ENCODE measurements at regions not wholly inside any gene's neighbourhood (a gene's known extent, or its start where the extent isn't known, plus 50 kb on each side); places are given as distances from the start of the nearest gene placed in this dataset.

DNA sequence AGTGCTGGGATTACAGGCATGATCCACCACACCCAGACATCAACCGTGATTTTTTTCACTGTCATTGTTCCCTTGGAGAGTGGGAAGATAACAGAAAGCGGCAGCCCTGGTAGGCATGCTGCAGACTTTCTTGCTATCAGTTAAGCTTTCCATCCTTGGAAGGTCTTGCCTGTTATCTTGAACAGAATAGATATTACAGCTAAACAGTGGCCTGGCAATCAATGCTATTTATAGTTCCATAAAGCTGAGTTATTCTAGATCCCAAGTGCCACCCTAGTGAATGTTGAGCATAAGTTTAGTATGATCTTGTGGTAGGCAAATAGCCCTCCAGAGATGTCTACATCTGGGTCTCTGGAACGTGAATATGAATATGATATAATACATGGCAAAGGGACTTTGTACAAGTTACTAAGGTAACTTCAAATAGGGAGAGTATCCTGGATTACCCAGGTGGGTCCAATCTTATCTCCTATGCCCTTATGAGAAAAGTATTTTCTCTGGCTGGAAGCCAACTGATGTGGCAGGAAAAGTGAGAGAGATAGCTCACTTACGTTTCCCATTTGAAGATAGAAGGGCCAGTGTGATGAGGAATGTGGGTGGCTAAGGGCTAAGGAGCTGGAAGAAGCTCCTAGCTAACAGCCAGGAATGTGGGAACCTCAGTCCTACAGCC is 609.1 kb upstream of the IGFBP3 start:
- Histone ChIP-seq H3K36me3 (ENCODE audit: control insufficient read depth in 2 of 2, insufficient read depth in 2 of 2, low read length in 1 of 2) (no peaks in the 10 kb centered on the region), H3K27me3 (replicated peaks in 1 of 2; ENCODE audit: control insufficient read depth in 2 of 2, insufficient read depth in 2 of 2, low read length in 1 of 2) (no peaks in the 10 kb centered on the region), H3K4me2 (ENCODE audit: control insufficient read depth, insufficient read depth) (no peak overlapping the region), H4K20me1 (ENCODE audit: control insufficient read depth, insufficient read depth) (no peaks in the 10 kb centered on the region), H2AFZ (ENCODE audit: control insufficient read depth, low read depth, low read length) (no peak overlapping the region), H3K4me1 (ENCODE audit: control insufficient read depth, insufficient read depth, low read length) (no peaks in the 10 kb centered on the region), H3K27ac (ENCODE audit: control insufficient read depth, insufficient read depth) (no peak overlapping the region), H3K79me2 (ENCODE audit: control insufficient read depth, insufficient read depth, low read length) (no peaks in the 10 kb centered on the region), H3K9ac (ENCODE audit: control insufficient read depth, insufficient read depth, low read length) (no peak overlapping the region), H3K4me3 (no peak overlapping the region), H3K9me3 (replicated peaks; ENCODE audit: control insufficient read depth, insufficient read depth, low read length) (no peaks in the 10 kb centered on the region)
- DNase-seq (ENCODE audit: low read depth, low spot score) (no peak), FAIRE-seq (no peak), ATAC-seq (no peak)
- ChIA-PET SMC1A (ENCODE audit: uncharacterized antibody, unreplicated experiment) (interaction anchor here (0.6 to 1.2 kb wide), 5 partner anchors 10 to 28 kb away, joined by 3 to 4 read pairs (median 3); no protein-coding TSS in a partner anchor), RAD21 (ENCODE audit: unreplicated experiment) (interaction anchor here (2.5 kb wide), 1 partner anchor 10 kb away, joined by 5 read pairs; no protein-coding TSS in a partner anchor), POLR2A (interaction anchor here (1.0 kb wide), 1 partner anchor 13 kb away, joined by 3 read pairs; no protein-coding TSS in a partner anchor), CTCF (no interaction called here)
- in situ Hi-C loops (cut with MboI), result no loop called here
- BruUV-seq (replicated peaks), result no TSS peak
- WGBS (ENCODE audit: insufficient coverage, insufficient replicate concordance, low lambda C conversion rate, missing lambda C conversion rate), result 31% methylated on average over 4 of the region's 4 CpGs
- TF ChIP-seq ZZZ3 (IDR thresholded peaks at IDR 0.05; ENCODE audit: control insufficient read depth, insufficient read length, low read depth) (no peak), TCF3 (IDR thresholded peaks at IDR 0.05; ENCODE audit: borderline replicate concordance, insufficient read depth, low read depth, low read length) (no peak), POLR2AphosphoS2 (IDR thresholded peaks at IDR 0.05; ENCODE audit: low read depth, low read length) (no peak), ZSCAN29 (IDR thresholded peaks at IDR 0.05) (no peak), HDAC2 (IDR thresholded peaks at IDR 0.05) (no peak), BMI1 (IDR thresholded peaks at IDR 0.05; ENCODE audit: borderline replicate concordance) (no peak), RFX5 (IDR thresholded peaks at IDR 0.05; ENCODE audit: low read depth, low read length) (no peak), NRF1 (conservative IDR thresholded peaks at IDR 0.05; ENCODE audit: low read depth, low read length) (no peak), FOXK2 (IDR thresholded peaks at IDR 0.05) (no peak), ASH2L (IDR thresholded peaks at IDR 0.05; ENCODE audit: borderline replicate concordance, low read depth) (no peak), POU2F2 (IDR thresholded peaks at IDR 0.05; ENCODE audit: borderline replicate concordance, low read depth, low read length) (no peak), SUPT20H (IDR thresholded peaks at IDR 0.05; ENCODE audit: borderline replicate concordance, control insufficient read depth, low read depth, low read length) (no peak), SP1 (IDR thresholded peaks at IDR 0.05; ENCODE audit: low read depth, low read length) (no peak), PAX8 (IDR thresholded peaks at IDR 0.05) (no peak)
- TF ChIP-seq, protein P1, sequence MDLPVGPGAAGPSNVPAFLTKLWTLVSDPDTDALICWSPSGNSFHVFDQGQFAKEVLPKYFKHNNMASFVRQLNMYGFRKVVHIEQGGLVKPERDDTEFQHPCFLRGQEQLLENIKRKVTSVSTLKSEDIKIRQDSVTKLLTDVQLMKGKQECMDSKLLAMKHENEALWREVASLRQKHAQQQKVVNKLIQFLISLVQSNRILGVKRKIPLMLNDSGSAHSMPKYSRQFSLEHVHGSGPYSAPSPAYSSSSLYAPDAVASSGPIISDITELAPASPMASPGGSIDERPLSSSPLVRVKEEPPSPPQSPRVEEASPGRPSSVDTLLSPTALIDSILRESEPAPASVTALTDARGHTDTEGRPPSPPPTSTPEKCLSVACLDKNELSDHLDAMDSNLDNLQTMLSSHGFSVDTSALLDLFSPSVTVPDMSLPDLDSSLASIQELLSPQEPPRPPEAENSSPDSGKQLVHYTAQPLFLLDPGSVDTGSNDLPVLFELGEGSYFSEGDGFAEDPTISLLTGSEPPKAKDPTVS (IDR thresholded peaks at IDR 0.05; ENCODE audit: low read depth, low read length), result no peak
- TF ChIP-seq, protein P2, sequence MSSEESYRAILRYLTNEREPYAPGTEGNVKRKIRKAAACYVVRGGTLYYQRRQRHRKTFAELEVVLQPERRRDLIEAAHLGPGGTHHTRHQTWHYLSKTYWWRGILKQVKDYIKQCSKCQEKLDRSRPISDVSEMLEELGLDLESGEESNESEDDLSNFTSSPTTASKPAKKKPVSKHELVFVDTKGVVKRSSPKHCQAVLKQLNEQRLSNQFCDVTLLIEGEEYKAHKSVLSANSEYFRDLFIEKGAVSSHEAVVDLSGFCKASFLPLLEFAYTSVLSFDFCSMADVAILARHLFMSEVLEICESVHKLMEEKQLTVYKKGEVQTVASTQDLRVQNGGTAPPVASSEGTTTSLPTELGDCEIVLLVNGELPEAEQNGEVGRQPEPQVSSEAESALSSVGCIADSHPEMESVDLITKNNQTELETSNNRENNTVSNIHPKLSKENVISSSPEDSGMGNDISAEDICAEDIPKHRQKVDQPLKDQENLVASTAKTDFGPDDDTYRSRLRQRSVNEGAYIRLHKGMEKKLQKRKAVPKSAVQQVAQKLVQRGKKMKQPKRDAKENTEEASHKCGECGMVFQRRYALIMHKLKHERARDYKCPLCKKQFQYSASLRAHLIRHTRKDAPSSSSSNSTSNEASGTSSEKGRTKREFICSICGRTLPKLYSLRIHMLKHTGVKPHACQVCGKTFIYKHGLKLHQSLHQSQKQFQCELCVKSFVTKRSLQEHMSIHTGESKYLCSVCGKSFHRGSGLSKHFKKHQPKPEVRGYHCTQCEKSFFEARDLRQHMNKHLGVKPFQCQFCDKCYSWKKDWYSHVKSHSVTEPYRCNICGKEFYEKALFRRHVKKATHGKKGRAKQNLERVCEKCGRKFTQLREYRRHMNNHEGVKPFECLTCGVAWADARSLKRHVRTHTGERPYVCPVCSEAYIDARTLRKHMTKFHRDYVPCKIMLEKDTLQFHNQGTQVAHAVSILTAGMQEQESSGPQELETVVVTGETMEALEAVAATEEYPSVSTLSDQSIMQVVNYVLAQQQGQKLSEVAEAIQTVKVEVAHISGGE (CRISPR knock-in tag; IDR thresholded peaks at IDR 0.05), result no peak
- intact Hi-C loops (cut with micrococcal nuclease; ENCODE audit: unreplicated experiment), result no loop called here
